H9 (cell line): ENCODE measurements at regions not wholly inside any gene's neighbourhood (a gene's known extent, or its start where the extent isn't known, plus 50 kb on each side); places are given as distances from the start of the nearest gene placed in this dataset.

Source experiments
- DNase-seq: peaks from one replicate; pipeline ENCODE4 v3.0.0-alpha.2; 2017
- H2AFZ ChIP-seq: one replicate; pipeline ENCODE4 v1.6.1; 2013; ENCODE audit warnings: mild to moderate bottlenecking, low read length, control low read depth, moderate library complexity
- H2AK5ac ChIP-seq: 2 replicates; pipeline ENCODE4 v1.6.1; 2013; ENCODE audit warnings: low read length, control low read depth, mixed read lengths; ENCODE audit not compliant: insufficient read length
- H2BK120ac ChIP-seq: one replicate; pipeline ENCODE4 v1.6.1; 2013; ENCODE audit warnings: low read depth, mild to moderate bottlenecking, low read length, control low read depth, inconsistent platforms; ENCODE audit not compliant: poor library complexity, severe bottlenecking
- H2BK12ac ChIP-seq: 2 replicates; pipeline ENCODE4 v1.6.1; 2013; ENCODE audit warnings: low read length, control low read depth, mixed read lengths, low read depth; ENCODE audit not compliant: insufficient read length
- H2BK15ac ChIP-seq: 2 replicates; pipeline ENCODE4 v1.6.1; 2013; ENCODE audit warnings: low read depth, low read length, control low read depth
- H2BK20ac ChIP-seq: one replicate; pipeline ENCODE4 v1.6.1; 2013; ENCODE audit warnings: low read depth, mild to moderate bottlenecking, low read length, control low read depth, inconsistent platforms; ENCODE audit not compliant: poor library complexity, severe bottlenecking
- H2BK5ac ChIP-seq: 2 replicates; pipeline ENCODE4 v1.6.1; 2013; ENCODE audit warnings: low read length, control low read depth, mixed read lengths; ENCODE audit not compliant: insufficient read length
- H3K14ac ChIP-seq: 2 replicates; pipeline ENCODE4 v1.6.1; 2013; ENCODE audit warnings: low read length, control low read depth; ENCODE audit not compliant: insufficient read depth
- H3K18ac ChIP-seq: 2 replicates; pipeline ENCODE4 v1.6.1; 2013; ENCODE audit warnings: low read depth, mild to moderate bottlenecking, mixed read lengths, low read length, control low read depth; ENCODE audit not compliant: insufficient read length
- H3K23ac ChIP-seq: 2 replicates; pipeline ENCODE4 v1.6.1; 2013; ENCODE audit warnings: low read length, control low read depth, mixed read lengths, low read depth; ENCODE audit not compliant: insufficient read length
- H3K23me2 ChIP-seq: 2 replicates; pipeline ENCODE4 v1.6.1; 2013; ENCODE audit warnings: low read depth, mild to moderate bottlenecking, mixed read lengths, low read length, control low read depth; ENCODE audit not compliant: insufficient read length, poor library complexity, severe bottlenecking
- H3K27ac ChIP-seq: 2 replicates; pipeline ENCODE4 v1.5.1; 2013; ENCODE audit warnings: low read length, control low read depth, mixed read lengths, low read depth; ENCODE audit not compliant: insufficient read length
- H3K27me3 ChIP-seq: 2 replicates; pipeline ENCODE4 v1.6.1; 2013; ENCODE audit warnings: low read length, control low read depth, inconsistent platforms; ENCODE audit not compliant: insufficient read depth
- H3K4ac ChIP-seq: 2 replicates; pipeline ENCODE4 v1.6.1; 2013; ENCODE audit warnings: low read depth, mild to moderate bottlenecking, control low read depth, inconsistent platforms, low read length, moderate library complexity
- H3K4me1 ChIP-seq: 2 replicates; pipeline ENCODE4 v1.6.1; 2013; ENCODE audit warnings: low read length, control low read depth, inconsistent platforms; ENCODE audit not compliant: insufficient read depth
- H3K4me2 ChIP-seq: 2 replicates; pipeline ENCODE4 v1.6.1; 2013; ENCODE audit warnings: low read length, control low read depth, mixed read lengths; ENCODE audit not compliant: insufficient read length, insufficient read depth
- H3K56ac ChIP-seq: 2 replicates; pipeline ENCODE4 v1.6.1; 2013; ENCODE audit warnings: low read depth, mild to moderate bottlenecking, mixed read lengths, low read length, control low read depth; ENCODE audit not compliant: insufficient read length
- H3K79me1 ChIP-seq: 2 replicates; pipeline ENCODE4 v1.6.1; 2013; ENCODE audit warnings: low read depth, mild to moderate bottlenecking, moderate library complexity, low read length, control low read depth, inconsistent platforms; ENCODE audit not compliant: insufficient read depth, poor library complexity, severe bottlenecking
- H3K79me2 ChIP-seq: 2 replicates; pipeline ENCODE4 v1.6.1; 2013; ENCODE audit warnings: low read length, control low read depth, inconsistent platforms; ENCODE audit not compliant: insufficient read depth
- H3K9ac ChIP-seq: 2 replicates; pipeline ENCODE4 v1.6.1; 2013; ENCODE audit warnings: low read length, control low read depth, mixed read lengths; ENCODE audit not compliant: insufficient read length; ENCODE audit errors: extremely low read depth
- H3K9me3 ChIP-seq: one replicate; pipeline ENCODE4 v1.6.1; 2013; ENCODE audit warnings: low read depth, low read length, inconsistent platforms; ENCODE audit not compliant: control insufficient read depth
- H3T11ph ChIP-seq: one replicate; pipeline ENCODE4 v1.6.1; 2013; ENCODE audit warnings: mild to moderate bottlenecking, low read length, control low read depth, inconsistent platforms
- H4K20me1 ChIP-seq: one replicate; pipeline ENCODE4 v1.6.1; 2013; ENCODE audit not compliant: control insufficient read depth, insufficient read length, insufficient read depth
- H4K5ac ChIP-seq: 2 replicates; pipeline ENCODE4 v1.6.1; 2013; ENCODE audit warnings: low read depth, mild to moderate bottlenecking, mixed read lengths, low read length, control low read depth; ENCODE audit not compliant: insufficient read length
- H4K8ac ChIP-seq: replicated peaks from 2 replicates; pipeline ENCODE4 v1.6.1; 2013; ENCODE audit warnings: low read length, control low read depth, mixed read lengths, low read depth; ENCODE audit not compliant: insufficient read length
- H4K91ac ChIP-seq: 2 replicates; pipeline ENCODE4 v1.6.1; 2013; ENCODE audit warnings: low read depth, mild to moderate bottlenecking, moderate library complexity, mixed read lengths, low read length, control low read depth; ENCODE audit not compliant: insufficient read length
- H3K27ac Mint-ChIP-seq, 3 experiments: 2 replicates in 2 of 3; 3 replicates in 1 of 3; pipeline ENCODE4 v1.8.0; 2020 to 2021; ENCODE audit warnings: mixed read lengths in 3 of 3, mild to moderate bottlenecking in 1 of 3, moderate library complexity in 1 of 3
- H3K27me3 Mint-ChIP-seq: 2 replicates; pipeline ENCODE4 v1.8.0; 2021; ENCODE audit warnings: low read depth, mild to moderate bottlenecking, moderate library complexity, mixed read lengths
- H3K36me3 Mint-ChIP-seq, 3 experiments: 2 replicates in 2 of 3; 3 replicates in 1 of 3; pipeline ENCODE4 v1.8.0; 2020 to 2021; ENCODE audit warnings: low read depth in 3 of 3, mixed read lengths in 3 of 3; ENCODE audit not compliant: insufficient read depth in 1 of 3
- H3K4me1 Mint-ChIP-seq, 2 experiments: 2 replicates each; pipeline ENCODE4 v1.8.0; 2020; ENCODE audit warnings: mixed read lengths in 2 of 2
- H3K4me3 Mint-ChIP-seq, 2 experiments: 2 replicates in 1 of 2; 3 replicates in 1 of 2; pipeline ENCODE4 v1.8.0; 2020 to 2021; ENCODE audit warnings: mild to moderate bottlenecking in 2 of 2, mixed read lengths in 2 of 2, moderate library complexity in 1 of 2
- H3K9me3 Mint-ChIP-seq, 2 experiments: 2 replicates in 1 of 2; 3 replicates in 1 of 2; pipeline ENCODE4 v1.8.0; 2020; ENCODE audit warnings: mild to moderate bottlenecking in 2 of 2, mixed read lengths in 2 of 2, moderate library complexity in 1 of 2
- CTCF ChIP-seq: fragments of 200-600 bp; sonication (generic); conservative IDR thresholded peaks from 3 replicates; pipeline ENCODE4 v1.8.0; 2021; ENCODE audit warnings: antibody characterized with exemption, mild to moderate bottlenecking
- WGBS: extraction: QIAGEN DNeasy Blood & Tissue Kit; methylation state at CpG from one replicate; pipeline ENCODE4 v1.1.7; 2013; ENCODE audit warnings: missing lambda C conversion rate, low lambda C conversion rate, mixed read lengths; ENCODE audit not compliant: insufficient read length; ENCODE audit errors: extremely low coverage; 5-methylcytosine and 5-hydroxymethylcytosine counted together

GRCh38 chr2:15028406-15028805, 395.9 kb downstream of the LRATD1 start:
- Histone ChIP-seq H4K91ac (no peak overlapping the region), H2BK15ac (no peak overlapping the region), H3K4me2 (no peak overlapping the region), H3K27me3 (no peaks in the 10 kb centered on the region), H2AFZ (no peak overlapping the region), H4K5ac (no peak overlapping the region), H2AK5ac (no peak overlapping the region), H2BK120ac (no peak overlapping the region), H3K18ac (no peak overlapping the region), H3K9me3 (no peaks in the 10 kb centered on the region), H3K27ac (no peak overlapping the region), H2BK12ac (no peak overlapping the region), H3K79me1 (no peaks in the 10 kb centered on the region), H3K23me2 (no peaks in the 10 kb centered on the region), H3K79me2 (no peaks in the 10 kb centered on the region), H3K4ac (no peak overlapping the region), H2BK5ac (no peak overlapping the region), H3K9ac (no peak overlapping the region), H2BK20ac (no peak overlapping the region), H3K56ac (no peak overlapping the region), H3K14ac (no peak overlapping the region), H4K8ac (no peak overlapping the region), H3T11ph (no peak overlapping the region), H3K4me1 (no peaks in the 10 kb centered on the region), H4K20me1 (no peaks in the 10 kb centered on the region), H3K23ac (no peak overlapping the region)
- H3K4me3 Mint-ChIP-seq: no peak overlapping the region
- no CpG with 5 or more reads among the region's 2 CpGs for WGBS
- no peaks in the 10 kb centered on the region; a peak in 1 of 5 replicates for H3K9me3 Mint-ChIP-seq
- peaks cover 7 to 9% of the 10 kb centered on the region in 2 experiments for H3K4me1 Mint-ChIP-seq
- TF ChIP-seq CTCF: no peak
- no peaks in the 10 kb centered on the region for H3K36me3 Mint-ChIP-seq
- no peaks in the 10 kb centered on the region for H3K27me3 Mint-ChIP-seq
- no peak for DNase-seq
- no peak overlapping the region; a peak in 1 of 7 replicates for H3K27ac Mint-ChIP-seq
